IPS-18a (cell line): ENCODE measurements at regions not wholly inside any gene's neighbourhood (a gene's known extent, or its start where the extent isn't known, plus 50 kb on each side); places are given as distances from the start of the nearest gene placed in this dataset.

ENCODE experiments used
- H3K27ac ChIP-seq: one replicate; pipeline ENCODE4 v1.5.1; 2013; ENCODE audit warnings: low read length
- H3K27me3 ChIP-seq: one replicate; pipeline ENCODE4 v1.6.1; 2013; ENCODE audit warnings: mild to moderate bottlenecking, low read length; ENCODE audit not compliant: control insufficient read depth, insufficient read depth
- H3K36me3 ChIP-seq: one replicate; pipeline ENCODE4 v1.6.1; 2013; ENCODE audit warnings: low read depth, low read length; ENCODE audit not compliant: control insufficient read depth
- H3K4me1 ChIP-seq: one replicate; pipeline ENCODE4 v1.6.1; 2013; ENCODE audit warnings: low read depth, low read length; ENCODE audit not compliant: control insufficient read depth
- H3K4me3 ChIP-seq: one replicate; pipeline ENCODE4 v1.5.1; 2013; ENCODE audit warnings: low read length
- H3K9ac ChIP-seq: one replicate; pipeline ENCODE4 v1.6.1; 2013; ENCODE audit warnings: mild to moderate bottlenecking, low read length, moderate library complexity
- H3K9me3 ChIP-seq: one replicate; pipeline ENCODE4 v1.6.1; 2013; ENCODE audit warnings: low read depth, low read length; ENCODE audit not compliant: control insufficient read depth

- Histone ChIP-seq H3K36me3 (no peaks in the 10 kb centered on the region), H3K27me3 (no peaks in the 10 kb centered on the region), H3K4me3 (no peak overlapping the region), H3K27ac (no peak overlapping the region), H3K4me1 (peaks cover 2% of the 10 kb centered on the region), H3K9me3 (peaks cover 4% of the 10 kb centered on the region), H3K9ac (no peak overlapping the region)
These were observed 1372.9 kb upstream of the PIK3C3 start for GRCh38 chr18:40582105-40582504.

- no peaks in the 10 kb centered on the region for H3K27me3 ChIP-seq
- peaks cover 14% of the 10 kb centered on the region for H3K4me1 ChIP-seq
- H3K9ac ChIP-seq: no peak overlapping the region
- H3K27ac ChIP-seq: no peak overlapping the region
- no peak overlapping the region for H3K4me3 ChIP-seq
- no peaks in the 10 kb centered on the region for H3K9me3 ChIP-seq
- no peaks in the 10 kb centered on the region for H3K36me3 ChIP-seq
These were observed 1377.1 kb upstream of the PIK3C3 start for GRCh38 chr18:40577981-40578365.

- H3K4me3 ChIP-seq: no peak overlapping the region
- H3K9ac ChIP-seq: no peak overlapping the region
- no peaks in the 10 kb centered on the region for H3K9me3 ChIP-seq
- H3K4me1 ChIP-seq: peaks cover 14% of the 10 kb centered on the region
- H3K27me3 ChIP-seq: no peaks in the 10 kb centered on the region
- H3K36me3 ChIP-seq: no peaks in the 10 kb centered on the region
- no peak overlapping the region for H3K27ac ChIP-seq
These were observed 1377.6 kb upstream of the PIK3C3 start for GRCh38 chr18:40577239-40577980.

- Histone ChIP-seq H3K36me3 (no peaks in the 10 kb centered on the region), H3K9me3 (no peaks in the 10 kb centered on the region), H3K4me1 (peaks cover 14% of the 10 kb centered on the region), H3K27ac (peak overlapping the region; percentile 20), H3K27me3 (no peaks in the 10 kb centered on the region), H3K9ac (no peak overlapping the region), H3K4me3 (no peak overlapping the region)
These were observed 1378.4 kb upstream of the PIK3C3 start for GRCh38 chr18:40576507-40577115.

GRCh38 chr18:40570615-40571014 lies 1384.4 kb upstream of the PIK3C3 start:
- Histone ChIP-seq H3K4me3 (no peak overlapping the region), H3K36me3 (no peaks in the 10 kb centered on the region), H3K4me1 (no peaks in the 10 kb centered on the region), H3K9me3 (no peaks in the 10 kb centered on the region), H3K9ac (no peak overlapping the region), H3K27me3 (no peaks in the 10 kb centered on the region), H3K27ac (no peak overlapping the region)

- no peaks in the 10 kb centered on the region for H3K36me3 ChIP-seq
- no peaks in the 10 kb centered on the region for H3K9me3 ChIP-seq
- H3K27ac ChIP-seq: no peak overlapping the region
- no peak overlapping the region for H3K9ac ChIP-seq
- H3K4me1 ChIP-seq: no peaks in the 10 kb centered on the region
- H3K4me3 ChIP-seq: no peak overlapping the region
- no peaks in the 10 kb centered on the region for H3K27me3 ChIP-seq
These were observed 1385.4 kb upstream of the PIK3C3 start for GRCh38 chr18:40569605-40570004.

GRCh38 chr18:40566510-40566844 lies 1388.6 kb upstream of the PIK3C3 start:
- H3K9ac ChIP-seq: no peak overlapping the region
- no peaks in the 10 kb centered on the region for H3K4me1 ChIP-seq
- no peak overlapping the region for H3K27ac ChIP-seq
- no peaks in the 10 kb centered on the region for H3K27me3 ChIP-seq
- no peak overlapping the region for H3K4me3 ChIP-seq
- H3K36me3 ChIP-seq: no peaks in the 10 kb centered on the region
- no peaks in the 10 kb centered on the region for H3K9me3 ChIP-seq

- Histone ChIP-seq H3K9ac (no peak overlapping the region), H3K27me3 (no peaks in the 10 kb centered on the region), H3K4me3 (no peak overlapping the region), H3K36me3 (no peaks in the 10 kb centered on the region), H3K4me1 (no peaks in the 10 kb centered on the region), H3K9me3 (no peaks in the 10 kb centered on the region), H3K27ac (no peak overlapping the region)
These were observed 1389.1 kb upstream of the PIK3C3 start for GRCh38 chr18:40565805-40566509.

GRCh38 chr18:40559556-40559955 lies 1395.5 kb upstream of the PIK3C3 start:
- Histone ChIP-seq H3K4me1 (peaks cover under 1% of the 10 kb centered on the region), H3K27ac (no peak overlapping the region), H3K9ac (no peak overlapping the region)

GRCh38 chr18:40558706-40559392 lies 1396.2 kb upstream of the PIK3C3 start:
- H3K36me3 ChIP-seq: no peaks in the 10 kb centered on the region
- no peaks in the 10 kb centered on the region for H3K27me3 ChIP-seq
- no peak overlapping the region for H3K4me3 ChIP-seq
- H3K9ac ChIP-seq: no peak overlapping the region
- H3K9me3 ChIP-seq: no peaks in the 10 kb centered on the region
- no peak overlapping the region for H3K27ac ChIP-seq
- peaks cover 7% of the 10 kb centered on the region for H3K4me1 ChIP-seq

More at GRCh38 chr18:40559556-40559955, 1395.5 kb upstream of the PIK3C3 start:
- Histone ChIP-seq H3K27me3 (no peaks in the 10 kb centered on the region), H3K9me3 (no peaks in the 10 kb centered on the region), H3K36me3 (no peaks in the 10 kb centered on the region), H3K4me3 (no peak overlapping the region)

GRCh38 chr18:40555914-40556313 lies 1399.1 kb upstream of the PIK3C3 start:
- Histone ChIP-seq H3K9me3 (no peaks in the 10 kb centered on the region), H3K4me1 (peaks cover 7% of the 10 kb centered on the region), H3K9ac (no peak overlapping the region), H3K27me3 (no peaks in the 10 kb centered on the region), H3K36me3 (no peaks in the 10 kb centered on the region), H3K4me3 (no peak overlapping the region), H3K27ac (no peak overlapping the region)
